Muscle of leg (tissue), 3 donors: ENCODE measurements at regions not wholly inside any gene's neighbourhood (a gene's known extent, or its start where the extent isn't known, plus 50 kb on each side); places are given as distances from the start of the nearest gene placed in this dataset.

Source experiments
- DNase-seq: peaks from one replicate; pipeline ENCODE4 v3.0.0; 2013
- H3K27ac ChIP-seq: one replicate; pipeline ENCODE4 v1.5.1; 2013; ENCODE audit warnings: mild to moderate bottlenecking, low read length, control low read depth
- H3K27me3 ChIP-seq: one replicate; pipeline ENCODE4 v1.6.1; 2013; ENCODE audit warnings: low read length; ENCODE audit not compliant: control insufficient read depth, insufficient read depth
- H3K36me3 ChIP-seq: one replicate; pipeline ENCODE4 v1.6.1; 2013; ENCODE audit warnings: low read length; ENCODE audit not compliant: control insufficient read depth, insufficient read depth
- H3K4me1 ChIP-seq: one replicate; pipeline ENCODE4 v1.6.1; 2013; ENCODE audit warnings: low read length; ENCODE audit not compliant: control insufficient read depth, insufficient read depth
- H3K4me3 ChIP-seq: one replicate; pipeline ENCODE4 v1.5.1; 2013; ENCODE audit warnings: low read length, control low read depth
- H3K9me3 ChIP-seq: replicated peaks from 2 replicates; pipeline ENCODE4 v1.6.1; 2013; ENCODE audit warnings: low read depth, low read length; ENCODE audit not compliant: control insufficient read depth
- WGBS: methylation state at CpG from one replicate; pipeline ENCODE4 v1.1.5; 2013; ENCODE audit warnings: missing lambda C conversion rate; ENCODE audit not compliant: insufficient coverage; 5-methylcytosine and 5-hydroxymethylcytosine counted together

- WGBS = 82% methylated on average over 7 of the region's 8 CpGs
- Histone ChIP-seq H3K9me3 (no peaks in the 10 kb centered on the region), H3K4me3 (no peak overlapping the region), H3K27ac (no peak overlapping the region), H3K36me3 (no peaks in the 10 kb centered on the region), H3K4me1 (no peaks in the 10 kb centered on the region), H3K27me3 (peaks cover 2% of the 10 kb centered on the region)
- DNase-seq = no peak
Observed at GRCh38 chr16:55047903-55048497, 117.3 kb downstream of the IRX5 start.

GRCh38 chr16:55048745-55049144 lies 118.1 kb downstream of the IRX5 start:
- Histone ChIP-seq H3K27ac (no peak overlapping the region), H3K4me1 (no peaks in the 10 kb centered on the region), H3K36me3 (no peaks in the 10 kb centered on the region), H3K9me3 (no peaks in the 10 kb centered on the region), H3K27me3 (peaks cover 2% of the 10 kb centered on the region), H3K4me3 (no peak overlapping the region)
- no peak for DNase-seq
- 73% methylated on average over 3 of the region's 5 CpGs for WGBS

- Histone ChIP-seq H3K36me3 (no peaks in the 10 kb centered on the region), H3K4me1 (peaks cover 4% of the 10 kb centered on the region), H3K9me3 (peaks cover 4% of the 10 kb centered on the region), H3K27me3 (peaks cover 12% of the 10 kb centered on the region), H3K27ac (no peak overlapping the region), H3K4me3 (no peak overlapping the region)
- DNase-seq = no peak
- WGBS = 73% methylated on average over 6 of the region's 7 CpGs
Observed at GRCh38 chr16:55051571-55052347, 121.1 kb downstream of the IRX5 start.

- WGBS = 80% methylated on average over 1 of the region's 2 CpGs
- H3K9me3 ChIP-seq = peaks cover 4% of the 10 kb centered on the region
- H3K4me1 ChIP-seq = peaks cover 9% of the 10 kb centered on the region
- no peak overlapping the region for H3K27ac ChIP-seq
- H3K27me3 ChIP-seq = peaks cover 18% of the 10 kb centered on the region
- no peak overlapping the region for H3K4me3 ChIP-seq
- no peaks in the 10 kb centered on the region for H3K36me3 ChIP-seq
- no peak for DNase-seq
Observed at GRCh38 chr16:55052348-55052734, 121.7 kb downstream of the IRX5 start.

GRCh38 chr16:55052741-55053415 lies 122.2 kb downstream of the IRX5 start:
- Histone ChIP-seq H3K36me3 (no peaks in the 10 kb centered on the region), H3K9me3 (peaks cover 4% of the 10 kb centered on the region), H3K27me3 (peaks cover 23% of the 10 kb centered on the region), H3K4me1 (peaks cover 10% of the 10 kb centered on the region), H3K4me3 (no peak overlapping the region), H3K27ac (no peak overlapping the region)
- no peak for DNase-seq
- 84% methylated on average over 7 of the region's 11 CpGs for WGBS

- peaks cover 4% of the 10 kb centered on the region for H3K9me3 ChIP-seq
- H3K36me3 ChIP-seq = no peaks in the 10 kb centered on the region
- no peak overlapping the region for H3K4me3 ChIP-seq
- no peak overlapping the region for H3K27ac ChIP-seq
- WGBS = no CpG with 5 or more reads among the region's 3 CpGs
- H3K27me3 ChIP-seq = peaks cover 32% of the 10 kb centered on the region
- H3K4me1 ChIP-seq = peaks cover 10% of the 10 kb centered on the region
- no peak for DNase-seq
Observed at GRCh38 chr16:55055262-55055661, 124.6 kb downstream of the IRX5 start.

GRCh38 chr16:55056585-55057401 lies 126.1 kb downstream of the IRX5 start:
- Histone ChIP-seq H3K36me3 (no peaks in the 10 kb centered on the region), H3K9me3 (peaks cover 4% of the 10 kb centered on the region), H3K4me3 (peak overlapping the region; percentile 21), H3K4me1 (peaks cover 10% of the 10 kb centered on the region), H3K27ac (no peak overlapping the region), H3K27me3 (peaks cover 32% of the 10 kb centered on the region)
- WGBS = 1% methylated on average over 58 of the region's 64 CpGs
- DNase-seq = peak; percentile 66

- Histone ChIP-seq H3K27me3 (peaks cover 30% of the 10 kb centered on the region), H3K36me3 (no peaks in the 10 kb centered on the region), H3K9me3 (peaks cover 4% of the 10 kb centered on the region), H3K27ac (no peak overlapping the region), H3K4me3 (no peak overlapping the region), H3K4me1 (peaks cover 10% of the 10 kb centered on the region)
- 85% methylated on average over 4 of the region's 6 CpGs for WGBS
- DNase-seq = no peak
Observed at GRCh38 chr16:55057866-55058265, 127.2 kb downstream of the IRX5 start.

GRCh38 chr16:55058576-55058975 lies 127.9 kb downstream of the IRX5 start:
- Histone ChIP-seq H3K9me3 (peaks cover 4% of the 10 kb centered on the region), H3K27me3 (peaks cover 35% of the 10 kb centered on the region), H3K4me1 (peaks cover 10% of the 10 kb centered on the region)

GRCh38 chr16:55059146-55059545 lies 128.5 kb downstream of the IRX5 start:
- Histone ChIP-seq H3K27ac (no peak overlapping the region), H3K27me3 (peaks cover 35% of the 10 kb centered on the region), H3K4me1 (peaks cover 10% of the 10 kb centered on the region), H3K9me3 (peaks cover 4% of the 10 kb centered on the region), H3K36me3 (no peaks in the 10 kb centered on the region), H3K4me3 (no peak overlapping the region)
- no peak for DNase-seq
- WGBS = 80% methylated on average over 2 of the region's 2 CpGs

More at GRCh38 chr16:55058576-55058975, 127.9 kb downstream of the IRX5 start:
- no CpG with 5 or more reads among the region's 4 CpGs for WGBS
- no peaks in the 10 kb centered on the region for H3K36me3 ChIP-seq
- no peak for DNase-seq
- H3K4me3 ChIP-seq = no peak overlapping the region
- H3K27ac ChIP-seq = no peak overlapping the region
